H1 (cell line): ENCODE measurements at regions not wholly inside any gene's neighbourhood (a gene's known extent, or its start where the extent isn't known, plus 50 kb on each side); places are given as distances from the start of the nearest gene placed in this dataset.

Source experiments
- FOSL1 ChIP-seq: IDR thresholded peaks from 2 replicates; pipeline ENCODE4 v1.6.1; 2011; ENCODE audit warnings: mild to moderate bottlenecking, low read depth, low read length, moderate library complexity; ENCODE audit not compliant: insufficient read depth
- GABPA ChIP-seq: IDR thresholded peaks from 2 replicates; pipeline ENCODE4 v1.6.1; 2011; ENCODE audit warnings: mild to moderate bottlenecking, low read length, moderate library complexity, borderline replicate concordance; ENCODE audit not compliant: insufficient read depth
- POLR2A ChIP-seq, 2 experiments: IDR thresholded peaks; 1 replicate in 1 of 2; 2 replicates in 1 of 2; pipeline ENCODE4 v1.6.1; 2011; ENCODE audit warnings: low read depth in 2 of 2, low read length in 2 of 2, mild to moderate bottlenecking in 2 of 2; ENCODE audit errors: control extremely low read depth in 1 of 2
- ZNF274 ChIP-seq: IDR thresholded peaks from 2 replicates; pipeline ENCODE4 v1.7.0; 2012; ENCODE audit warnings: low read length, borderline replicate concordance; ENCODE audit errors: extremely low read depth
- TF ChIP-seq, protein P1 (sequence below): IDR thresholded peaks from 2 replicates; pipeline ENCODE4 v1.6.1; 2012; ENCODE audit warnings: low read length, inconsistent platforms

DNA sequence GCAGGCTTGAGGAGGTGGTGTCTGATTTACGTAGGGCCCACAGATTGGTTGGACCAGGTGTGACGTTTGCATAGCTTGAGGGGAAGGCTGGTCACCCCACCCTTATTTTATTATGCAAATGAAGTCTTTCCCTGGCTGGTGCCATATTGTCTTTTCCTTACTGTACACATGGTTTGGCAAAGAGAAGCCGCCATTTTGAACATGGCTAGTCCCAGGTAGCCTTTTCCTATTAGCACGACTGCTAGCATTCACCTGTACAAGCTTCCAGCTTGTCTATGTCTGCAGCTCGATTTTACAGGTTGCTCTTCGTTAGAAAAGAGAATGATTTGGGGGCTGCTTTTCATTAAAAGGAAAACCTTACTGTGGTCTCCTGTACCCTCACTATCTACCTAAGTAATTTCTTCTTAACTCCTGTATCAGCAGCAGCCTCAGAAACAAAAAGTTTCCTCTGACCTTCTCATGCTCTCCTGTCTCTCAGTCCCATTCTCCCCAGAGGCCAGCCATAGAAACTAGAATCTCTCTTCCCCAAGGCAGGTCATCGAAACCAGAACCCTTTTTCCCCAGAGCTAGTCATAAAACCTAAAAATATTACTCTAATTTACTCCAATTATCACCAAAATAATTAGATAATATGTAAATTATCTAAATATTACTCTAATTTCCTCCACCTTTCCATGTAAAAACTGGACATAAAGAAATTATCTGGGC, 151.8 kb downstream of the B3GNT2 start:
- TF ChIP-seq GABPA (no peak), FOSL1 (no peak), POLR2A (IDR thresholded peaks at IDR 0.05; ENCODE audit: control extremely low read depth in 1 of 2, low read depth in 2 of 2, low read length in 2 of 2) (no peak), ZNF274 (no peak)
- TF ChIP-seq, protein P1, sequence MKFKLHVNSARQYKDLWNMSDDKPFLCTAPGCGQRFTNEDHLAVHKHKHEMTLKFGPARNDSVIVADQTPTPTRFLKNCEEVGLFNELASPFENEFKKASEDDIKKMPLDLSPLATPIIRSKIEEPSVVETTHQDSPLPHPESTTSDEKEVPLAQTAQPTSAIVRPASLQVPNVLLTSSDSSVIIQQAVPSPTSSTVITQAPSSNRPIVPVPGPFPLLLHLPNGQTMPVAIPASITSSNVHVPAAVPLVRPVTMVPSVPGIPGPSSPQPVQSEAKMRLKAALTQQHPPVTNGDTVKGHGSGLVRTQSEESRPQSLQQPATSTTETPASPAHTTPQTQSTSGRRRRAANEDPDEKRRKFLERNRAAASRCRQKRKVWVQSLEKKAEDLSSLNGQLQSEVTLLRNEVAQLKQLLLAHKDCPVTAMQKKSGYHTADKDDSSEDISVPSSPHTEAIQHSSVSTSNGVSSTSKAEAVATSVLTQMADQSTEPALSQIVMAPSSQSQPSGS = no peak
